ENCODE measurements at regions not wholly inside any gene's neighbourhood (a gene's known extent, or its start where the extent isn't known, plus 50 kb on each side); places are given as distances from the start of the nearest gene placed in this dataset.

DNA sequence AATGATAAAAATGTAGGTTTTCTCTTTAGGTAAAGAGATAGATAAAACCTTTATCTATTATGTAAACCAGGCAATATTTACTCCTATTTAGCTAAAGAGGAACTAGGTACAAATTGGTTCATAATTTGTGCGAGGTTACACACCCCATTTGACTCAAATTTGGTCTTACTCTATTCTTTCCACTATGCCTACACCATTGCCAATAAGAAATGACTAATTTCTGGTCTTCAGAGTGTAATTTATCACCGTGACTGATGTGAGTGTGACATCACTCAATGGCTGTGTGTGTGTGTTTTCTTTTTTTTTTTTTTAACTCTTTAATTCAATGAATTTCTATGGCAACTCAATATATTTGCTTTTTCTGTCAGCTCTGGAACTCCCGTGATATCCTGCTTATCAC lies 955.8 kb downstream of the TDRD15 start (continued):
- TF ChIP-seq ZBTB3 (CRISPR knock-in tag; IDR thresholded peaks at IDR 0.05; ENCODE audit: borderline replicate concordance, low read depth) (no peak), ARHGAP35 (CRISPR knock-in tag; IDR thresholded peaks at IDR 0.05; ENCODE audit: borderline replicate concordance) (no peak), TSC22D2 (CRISPR knock-in tag; IDR thresholded peaks at IDR 0.05; ENCODE audit: borderline replicate concordance) (no peak), PRDM15 (CRISPR knock-in tag; IDR thresholded peaks at IDR 0.05) (no peak), MZF1 (CRISPR knock-in tag; IDR thresholded peaks at IDR 0.05; ENCODE audit: borderline replicate concordance) (no peak), PHF20 (CRISPR knock-in tag; IDR thresholded peaks at IDR 0.05) (no peak)
- TF ChIP-seq, protein P1, sequence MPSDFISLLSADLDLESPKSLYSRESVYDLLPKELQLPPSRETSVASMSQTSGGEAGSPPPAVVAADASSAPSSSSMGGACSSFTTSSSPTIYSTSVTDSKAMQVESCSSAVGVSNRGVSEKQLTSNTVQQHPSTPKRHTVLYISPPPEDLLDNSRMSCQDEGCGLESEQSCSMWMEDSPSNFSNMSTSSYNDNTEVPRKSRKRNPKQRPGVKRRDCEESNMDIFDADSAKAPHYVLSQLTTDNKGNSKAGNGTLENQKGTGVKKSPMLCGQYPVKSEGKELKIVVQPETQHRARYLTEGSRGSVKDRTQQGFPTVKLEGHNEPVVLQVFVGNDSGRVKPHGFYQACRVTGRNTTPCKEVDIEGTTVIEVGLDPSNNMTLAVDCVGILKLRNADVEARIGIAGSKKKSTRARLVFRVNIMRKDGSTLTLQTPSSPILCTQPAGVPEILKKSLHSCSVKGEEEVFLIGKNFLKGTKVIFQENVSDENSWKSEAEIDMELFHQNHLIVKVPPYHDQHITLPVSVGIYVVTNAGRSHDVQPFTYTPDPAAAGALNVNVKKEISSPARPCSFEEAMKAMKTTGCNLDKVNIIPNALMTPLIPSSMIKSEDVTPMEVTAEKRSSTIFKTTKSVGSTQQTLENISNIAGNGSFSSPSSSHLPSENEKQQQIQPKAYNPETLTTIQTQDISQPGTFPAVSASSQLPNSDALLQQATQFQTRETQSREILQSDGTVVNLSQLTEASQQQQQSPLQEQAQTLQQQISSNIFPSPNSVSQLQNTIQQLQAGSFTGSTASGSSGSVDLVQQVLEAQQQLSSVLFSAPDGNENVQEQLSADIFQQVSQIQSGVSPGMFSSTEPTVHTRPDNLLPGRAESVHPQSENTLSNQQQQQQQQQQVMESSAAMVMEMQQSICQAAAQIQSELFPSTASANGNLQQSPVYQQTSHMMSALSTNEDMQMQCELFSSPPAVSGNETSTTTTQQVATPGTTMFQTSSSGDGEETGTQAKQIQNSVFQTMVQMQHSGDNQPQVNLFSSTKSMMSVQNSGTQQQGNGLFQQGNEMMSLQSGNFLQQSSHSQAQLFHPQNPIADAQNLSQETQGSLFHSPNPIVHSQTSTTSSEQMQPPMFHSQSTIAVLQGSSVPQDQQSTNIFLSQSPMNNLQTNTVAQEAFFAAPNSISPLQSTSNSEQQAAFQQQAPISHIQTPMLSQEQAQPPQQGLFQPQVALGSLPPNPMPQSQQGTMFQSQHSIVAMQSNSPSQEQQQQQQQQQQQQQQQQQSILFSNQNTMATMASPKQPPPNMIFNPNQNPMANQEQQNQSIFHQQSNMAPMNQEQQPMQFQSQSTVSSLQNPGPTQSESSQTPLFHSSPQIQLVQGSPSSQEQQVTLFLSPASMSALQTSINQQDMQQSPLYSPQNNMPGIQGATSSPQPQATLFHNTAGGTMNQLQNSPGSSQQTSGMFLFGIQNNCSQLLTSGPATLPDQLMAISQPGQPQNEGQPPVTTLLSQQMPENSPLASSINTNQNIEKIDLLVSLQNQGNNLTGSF (CRISPR knock-in tag; IDR thresholded peaks at IDR 0.05): no peak

All from HepG2 (cell line).